CD4-positive, alpha-beta T cell (primary cell): ENCODE measurements at regions not wholly inside any gene's neighbourhood (a gene's known extent, or its start where the extent isn't known, plus 50 kb on each side); places are given as distances from the start of the nearest gene placed in this dataset.

Experiments
- ATAC-seq: fragments of 200-7000 bp; cut with Tn5 transposase; one replicate; pipeline ENCODE4 v1.10.0; 2022; ENCODE audit warnings: mild to moderate bottlenecking; ENCODE audit not compliant: poor library complexity
- CTCF ChIA-PET: fragments of 350-600 bp; sonication (Branson Sonifier 250); formaldehyde crosslinking; loops from one replicate; lab custom pipeline; 2021; ENCODE audit warnings: antibody characterized with exemption, inconsistent platforms; lab: Charles Lee
- POLR2A ChIA-PET: fragments of 350-600 bp; sonication (Branson Sonifier 250); formaldehyde crosslinking; loops from one replicate; lab custom pipeline; 2021; ENCODE audit warnings: antibody characterized with exemption, inconsistent platforms; lab: Charles Lee
- DNase-seq, 14 experiments: peaks; one replicate each; pipeline ENCODE4 v3.0.0-alpha.2; 2013 to 2020; ENCODE audit warnings: mixed read lengths in 2 of 14
- H3K27ac ChIP-seq, 2 donors: one replicate each; pipeline versions ENCODE4 v1.5.1 to v1.7.0; 2013; ENCODE audit warnings: low read length in 2 of 2, low read depth in 1 of 2, mild to moderate bottlenecking in 1 of 2
- H3K27me3 ChIP-seq, 2 experiments: 1 replicate in 1 of 2; 2 replicates in 1 of 2; pipeline versions ENCODE4 v1.6.1 to v1.7.0; 2013; ENCODE audit warnings: low read length in 2 of 2, control low read depth in 1 of 2, mild to moderate bottlenecking in 1 of 2, moderate library complexity in 1 of 2; ENCODE audit not compliant: insufficient read depth in 2 of 2, control insufficient read depth in 1 of 2
- H3K36me3 ChIP-seq: one replicate; pipeline ENCODE4 v1.6.1; 2013; ENCODE audit warnings: low read length, control low read depth; ENCODE audit not compliant: insufficient read depth
- H3K4me1 ChIP-seq: one replicate; pipeline ENCODE4 v1.6.1; 2013; ENCODE audit warnings: low read length, control low read depth; ENCODE audit not compliant: insufficient read depth
- H3K4me3 ChIP-seq: one replicate; pipeline ENCODE4 v1.5.1; 2013; ENCODE audit warnings: mild to moderate bottlenecking, low read length, moderate library complexity
- H3K9me3 ChIP-seq, 2 experiments: 1 replicate in 1 of 2; 2 replicates in 1 of 2; pipeline versions ENCODE4 v1.6.1 to v1.7.0; 2013; ENCODE audit warnings: low read length in 2 of 2, mild to moderate bottlenecking in 2 of 2, control low read depth in 1 of 2, moderate library complexity in 1 of 2; ENCODE audit not compliant: control insufficient read depth in 1 of 2, insufficient read depth in 1 of 2
- H3K27ac Mint-ChIP-seq: one replicate; pipeline ENCODE4 v1.8.0; 2020; ENCODE audit warnings: mixed read lengths
- H3K27me3 Mint-ChIP-seq: one replicate; pipeline ENCODE4 v1.8.0; 2021; ENCODE audit warnings: mixed read lengths
- H3K36me3 Mint-ChIP-seq: one replicate; pipeline ENCODE4 v1.8.0; 2021; ENCODE audit warnings: low read depth, mixed read lengths
- H3K4me1 Mint-ChIP-seq: one replicate; pipeline ENCODE4 v1.8.0; 2021; ENCODE audit warnings: low read depth, mixed read lengths
- H3K4me3 Mint-ChIP-seq: one replicate; pipeline ENCODE4 v1.8.0; 2020; ENCODE audit warnings: mild to moderate bottlenecking, mixed read lengths
- H3K9me3 Mint-ChIP-seq: one replicate; pipeline ENCODE4 v1.8.0; 2020; ENCODE audit warnings: mixed read lengths
- intact Hi-C, 2 experiments: fragments of 100-400 bp; cut with DNase I in 1 of 2; cut with micrococcal nuclease in 1 of 2; formaldehyde crosslinking; loops; one replicate each; pipeline versions ENCODE4 v1.15.1 to v1.9.0; 2023 to 2025; cut with DNase I, micrococcal nuclease
- TF ChIP-seq, protein P1 (sequence below): fragments of 200-600 bp; IDR thresholded peaks from one replicate; pipeline ENCODE4 v1.8.0; 2022; ENCODE audit warnings: antibody characterized with exemption, mild to moderate bottlenecking

DNA sequence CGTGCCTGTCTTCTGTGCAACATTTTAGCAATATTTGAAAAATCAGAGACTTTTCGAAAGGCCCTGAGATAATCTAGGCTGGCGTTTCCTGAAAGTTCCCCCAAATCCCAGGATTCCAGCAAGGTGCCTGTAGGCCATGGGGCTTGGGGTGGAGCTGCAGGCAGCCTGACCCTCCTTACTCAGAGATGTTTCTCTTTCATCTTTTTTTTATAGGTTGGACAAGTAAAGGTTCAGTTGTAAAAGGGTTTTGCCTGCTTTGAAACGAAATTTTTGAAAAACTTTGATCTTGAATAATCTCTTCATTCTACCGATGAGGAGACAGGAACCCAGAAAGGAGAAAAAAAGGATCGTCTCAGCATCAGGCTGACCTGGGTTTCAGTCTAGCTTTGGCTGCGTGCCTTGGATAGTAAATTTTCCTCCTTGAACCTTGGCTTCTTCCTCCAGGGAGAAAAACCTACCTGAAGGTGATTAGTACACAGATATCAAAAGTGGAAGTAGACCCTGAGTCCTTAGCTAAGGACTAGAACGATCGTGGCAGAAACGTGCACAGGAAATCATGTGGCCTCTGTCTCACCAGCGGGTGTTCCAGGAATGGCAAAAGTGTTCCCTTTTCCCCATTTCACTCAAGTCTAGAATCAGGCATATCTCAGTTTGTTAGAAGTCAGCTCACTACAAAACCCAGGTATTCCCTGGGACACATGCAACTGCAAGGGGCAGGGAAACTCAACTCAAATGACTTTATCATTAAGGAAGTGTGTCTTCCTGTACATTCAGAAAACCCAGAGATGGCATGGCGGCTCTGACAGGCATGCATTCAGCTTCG lies 128.2 kb upstream of the PTPN1 start:
- Mint-ChIP-seq H3K27me3 (no peaks in the 10 kb centered on the region), H3K36me3 (no peaks in the 10 kb centered on the region), H3K9me3 (no peaks in the 10 kb centered on the region), H3K27ac (peak overlapping the region; percentile 90), H3K4me3 (peak overlapping the region; percentile 80), H3K4me1 (peaks cover 60% of the 10 kb centered on the region)
- POLR2A ChIA-PET: interaction anchor here (0.6 to 0.7 kb wide), 2 partner anchors 128 to 154 kb away, joined by 3 read pairs; partner anchors contain the start of gene PTPN1
- CTCF ChIA-PET: interaction anchor here (0.6 kb wide), 1 partner anchor 27 kb away, joined by 3 read pairs; no protein-coding TSS in a partner anchor
- ATAC-seq (no peak), DNase-seq (peak in 5 of 14 experiments; percentile 6 to 61 (median 50))
- TF ChIP-seq, protein P1, sequence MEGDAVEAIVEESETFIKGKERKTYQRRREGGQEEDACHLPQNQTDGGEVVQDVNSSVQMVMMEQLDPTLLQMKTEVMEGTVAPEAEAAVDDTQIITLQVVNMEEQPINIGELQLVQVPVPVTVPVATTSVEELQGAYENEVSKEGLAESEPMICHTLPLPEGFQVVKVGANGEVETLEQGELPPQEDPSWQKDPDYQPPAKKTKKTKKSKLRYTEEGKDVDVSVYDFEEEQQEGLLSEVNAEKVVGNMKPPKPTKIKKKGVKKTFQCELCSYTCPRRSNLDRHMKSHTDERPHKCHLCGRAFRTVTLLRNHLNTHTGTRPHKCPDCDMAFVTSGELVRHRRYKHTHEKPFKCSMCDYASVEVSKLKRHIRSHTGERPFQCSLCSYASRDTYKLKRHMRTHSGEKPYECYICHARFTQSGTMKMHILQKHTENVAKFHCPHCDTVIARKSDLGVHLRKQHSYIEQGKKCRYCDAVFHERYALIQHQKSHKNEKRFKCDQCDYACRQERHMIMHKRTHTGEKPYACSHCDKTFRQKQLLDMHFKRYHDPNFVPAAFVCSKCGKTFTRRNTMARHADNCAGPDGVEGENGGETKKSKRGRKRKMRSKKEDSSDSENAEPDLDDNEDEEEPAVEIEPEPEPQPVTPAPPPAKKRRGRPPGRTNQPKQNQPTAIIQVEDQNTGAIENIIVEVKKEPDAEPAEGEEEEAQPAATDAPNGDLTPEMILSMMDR: no peak
- peak overlapping the region; percentile 40 for H3K4me3 ChIP-seq
- H3K27ac ChIP-seq: peak overlapping the region in 1 of 2 donors; percentile 64
- no peaks in the 10 kb centered on the region for H3K36me3 ChIP-seq
- no peaks in the 10 kb centered on the region for H3K27me3 ChIP-seq
- intact Hi-C loops: loop anchor here in 1 of 2 experiments (10.0 kb wide), 1 partner anchor 53 kb away; no protein-coding TSS in a partner anchor
- peaks cover 53% of the 10 kb centered on the region for H3K4me1 ChIP-seq
- peaks cover 0 to 3% of the 10 kb centered on the region in 2 experiments for H3K9me3 ChIP-seq

DNA sequence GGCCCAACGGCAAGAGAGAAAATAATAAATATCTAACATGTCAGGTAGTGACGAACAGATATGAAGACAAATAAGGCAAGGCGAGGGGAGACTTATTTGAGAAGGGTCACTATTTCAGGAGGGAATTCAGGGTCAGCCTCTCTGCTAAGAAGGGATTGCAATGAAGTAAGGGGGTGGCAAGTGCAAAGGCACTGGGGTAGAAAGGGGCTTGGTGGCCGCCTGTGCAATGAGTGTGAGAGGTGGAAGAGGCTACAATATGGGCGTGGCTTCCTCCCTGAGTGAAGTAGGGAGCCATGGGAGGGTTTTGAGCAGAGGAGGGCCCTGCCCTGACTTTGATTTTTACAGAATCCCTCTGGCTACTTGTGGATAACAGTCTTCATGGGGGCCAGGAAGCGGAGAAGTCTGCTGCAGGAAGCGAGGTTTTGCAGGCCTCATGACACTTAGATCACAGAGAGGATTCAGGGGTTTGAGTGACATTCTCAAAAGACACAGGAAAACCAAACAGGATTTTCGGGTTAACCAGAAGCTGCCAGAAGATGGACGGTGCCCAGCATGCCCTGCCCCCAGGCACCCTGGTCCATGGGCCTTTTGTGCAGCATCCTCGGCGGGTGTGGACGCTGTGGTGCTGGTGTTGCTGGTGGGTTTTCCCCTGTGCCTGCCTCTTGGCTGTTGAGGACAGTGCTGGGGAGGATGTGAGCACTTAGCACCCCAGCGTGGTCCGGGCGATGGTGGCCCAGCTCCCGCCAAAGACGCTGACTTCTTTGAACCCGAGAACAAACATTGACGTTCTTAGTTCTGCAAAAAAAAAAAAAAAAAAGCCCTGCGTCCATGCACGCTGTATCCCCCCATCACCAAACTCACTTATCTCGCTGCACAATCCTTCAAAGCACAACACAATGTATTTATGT lies 124.2 kb upstream of the PTPN1 start:
- TF ChIP-seq, protein P1: no peak
- peaks cover 0 to 3% of the 10 kb centered on the region in 2 experiments for H3K9me3 ChIP-seq
- peaks cover 68% of the 10 kb centered on the region for H3K4me1 Mint-ChIP-seq
- H3K4me3 ChIP-seq: peak overlapping the region; percentile 25
- no peaks in the 10 kb centered on the region for H3K27me3 Mint-ChIP-seq
- CTCF ChIA-PET: interaction anchor here (0.6 kb wide), 1 partner anchor 45 kb away, joined by 4 read pairs; no protein-coding TSS in a partner anchor
- no peaks in the 10 kb centered on the region for H3K27me3 ChIP-seq
- POLR2A ChIA-PET: interaction anchor here (0.6 to 1.2 kb wide), 3 partner anchors 9 to 1769 kb away, joined by 3 to 4 read pairs (median 3); no protein-coding TSS in a partner anchor
- no peaks in the 10 kb centered on the region for H3K9me3 Mint-ChIP-seq
- H3K4me3 Mint-ChIP-seq: peak overlapping the region; percentile 57
- ATAC-seq (peak; percentile 82), DNase-seq (peak in 12 of 14 experiments; percentile 12 to 86 (median 40))
- intact Hi-C loops: loop anchor here (5.0 to 10.0 kb wide), 2 partner anchors 49 to 194 kb away; partner anchors contain the start of gene CEBPB (in 1 of the 2)
- H3K36me3 ChIP-seq: no peaks in the 10 kb centered on the region
- H3K27ac Mint-ChIP-seq: peak overlapping the region; percentile 68
- no peak overlapping the region for H3K27ac ChIP-seq
- H3K36me3 Mint-ChIP-seq: no peaks in the 10 kb centered on the region
- H3K4me1 ChIP-seq: peaks cover 59% of the 10 kb centered on the region

DNA sequence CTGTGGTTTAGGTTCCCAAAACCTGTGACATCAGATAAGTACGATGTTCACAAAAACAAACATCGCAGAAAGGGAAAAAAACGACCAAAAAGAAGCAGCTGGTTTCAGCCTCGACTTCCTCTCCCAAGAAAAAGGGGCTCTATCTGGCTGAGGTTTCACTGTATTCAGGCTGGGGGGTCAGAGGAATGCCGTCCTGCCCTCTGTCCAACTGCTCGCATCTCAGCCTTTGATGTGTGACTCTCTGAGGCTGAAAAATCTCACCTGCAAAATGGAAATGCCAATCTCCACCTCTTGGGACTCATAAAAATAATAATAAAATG lies 123.6 kb upstream of the PTPN1 start:
- H3K36me3 ChIP-seq: no peaks in the 10 kb centered on the region
- Mint-ChIP-seq H3K9me3 (no peaks in the 10 kb centered on the region), H3K27ac (peak overlapping the region; percentile 68), H3K4me1 (peaks cover 62% of the 10 kb centered on the region), H3K4me3 (peak overlapping the region; percentile 2), H3K27me3 (no peaks in the 10 kb centered on the region), H3K36me3 (no peaks in the 10 kb centered on the region)
- peak overlapping the region; percentile 25 for H3K4me3 ChIP-seq
- TF ChIP-seq, protein P1: no peak
- no peak overlapping the region for H3K27ac ChIP-seq
- POLR2A ChIA-PET: interaction anchor here (0.6 to 1.2 kb wide), 3 partner anchors 8 to 1768 kb away, joined by 3 to 4 read pairs (median 3); no protein-coding TSS in a partner anchor
- DNase-seq (peak in 1 of 14 experiments; percentile 3), ATAC-seq (no peak)
- CTCF ChIA-PET: no interaction called here
- H3K9me3 ChIP-seq: peaks cover 0 to 3% of the 10 kb centered on the region in 2 experiments
- intact Hi-C loops: loop anchor here (5.0 to 10.0 kb wide), 2 partner anchors 48 to 194 kb away; partner anchors contain the start of gene CEBPB (in 1 of the 2)
- peaks cover 52% of the 10 kb centered on the region for H3K4me1 ChIP-seq
- H3K27me3 ChIP-seq: no peaks in the 10 kb centered on the region
